Suprapubic skin (tissue), 4 donors: ENCODE measurements at regions not wholly inside any gene's neighbourhood (a gene's known extent, or its start where the extent isn't known, plus 50 kb on each side); places are given as distances from the start of the nearest gene placed in this dataset.

Source experiments
- CTCF ChIP-seq, 2 donors: fragments of 200-600 bp in 1 of 2; fragments of 450-650 bp in 1 of 2; sonication (generic) in 1 of 2; IDR thresholded peaks; one replicate each; pipeline ENCODE4 v1.5.1; 2016 to 2019; ENCODE audit warnings: antibody characterized with exemption in 2 of 2, mild to moderate bottlenecking in 1 of 2, moderate library complexity in 1 of 2
- EP300 ChIP-seq: sonication (generic); formaldehyde crosslinking; IDR thresholded peaks from one replicate; pipeline ENCODE4 v1.6.1; 2017; ENCODE audit warnings: antibody characterized with exemption
- POLR2A ChIP-seq, 2 donors: fragments of 450-650 bp; IDR thresholded peaks; one replicate each; pipeline ENCODE4 v1.6.1; 2017; ENCODE audit warnings: antibody characterized with exemption in 2 of 2, mild to moderate bottlenecking in 2 of 2, moderate library complexity in 2 of 2
- POLR2AphosphoS5 ChIP-seq, 3 donors: sonication (generic); formaldehyde crosslinking; IDR thresholded peaks; one replicate each; pipeline ENCODE4 v1.6.1; 2017; ENCODE audit warnings: antibody characterized with exemption in 3 of 3

GRCh38 chr2:156006721-156007618, 325.6 kb downstream of the NR4A2 start:
- TF ChIP-seq CTCF (IDR thresholded peaks at IDR 0.05) (no peak), POLR2A (IDR thresholded peaks at IDR 0.05) (no peak), EP300 (no peak), POLR2AphosphoS5 (IDR thresholded peaks at IDR 0.05) (no peak)
